ENCODE measurements at regions not wholly inside any gene's neighbourhood (a gene's known extent, or its start where the extent isn't known, plus 50 kb on each side); places are given as distances from the start of the nearest gene placed in this dataset.
"Not testable (repeated sequence)": the region's sequence is repeated elsewhere in the genome, so short reads cannot be mapped to it uniquely, and the experiment has no call there.

GRCh38 chr12:107857191-107857590, 82.7 kb downstream of the ASCL4 start:
- no peak for DNase-seq (ENCODE audit: low read depth)
- no peak for TF ChIP-seq CTCF (IDR thresholded peaks at IDR 0.05; ENCODE audit: low read depth, low read length, missing control alignments)
- H3K4me3 ChIP-seq (ENCODE audit: low read depth, low read length): no peak overlapping the region

- TF ChIP-seq CTCF (IDR thresholded peaks at IDR 0.05; ENCODE audit: low read depth, low read length, missing control alignments): no peak
- DNase-seq (ENCODE audit: low read depth): no peak
- no peak overlapping the region for H3K4me3 ChIP-seq (ENCODE audit: low read depth, low read length)
These were observed 84.9 kb downstream of the ASCL4 start for GRCh38 chr12:107859367-107859766.

GRCh38 chr12:107864235-107864634, 89.7 kb downstream of the ASCL4 start:
- no peak overlapping the region for H3K4me3 ChIP-seq (ENCODE audit: low read depth, low read length)
- TF ChIP-seq CTCF (IDR thresholded peaks at IDR 0.05; ENCODE audit: low read depth, low read length, missing control alignments): no peak
- DNase-seq (ENCODE audit: low read depth): no peak

- not testable (repeated sequence) for DNase-seq (ENCODE audit: low read depth); H3K4me3 ChIP-seq (ENCODE audit: low read depth, low read length)
These were observed 90.2 kb downstream of the ASCL4 start for GRCh38 chr12:107864727-107865126.

GRCh38 chr12:107873223-107873622, 98.7 kb downstream of the ASCL4 start:
- no peak overlapping the region for H3K4me3 ChIP-seq (ENCODE audit: low read depth, low read length)
- peak; percentile 18 for TF ChIP-seq CTCF (IDR thresholded peaks at IDR 0.05; ENCODE audit: low read depth, low read length, missing control alignments)
- no peak for DNase-seq (ENCODE audit: low read depth)

- no peak overlapping the region for H3K4me3 ChIP-seq (ENCODE audit: low read depth, low read length)
- no peak for TF ChIP-seq CTCF (IDR thresholded peaks at IDR 0.05; ENCODE audit: low read depth, low read length, missing control alignments)
- no peak for DNase-seq (ENCODE audit: low read depth)
These were observed 101.3 kb downstream of the ASCL4 start for GRCh38 chr12:107875786-107876185.

- TF ChIP-seq CTCF (IDR thresholded peaks at IDR 0.05; ENCODE audit: low read depth, low read length, missing control alignments): peak; percentile 77
- no peak overlapping the region for H3K4me3 ChIP-seq (ENCODE audit: low read depth, low read length)
- no peak for DNase-seq (ENCODE audit: low read depth)
These were observed 110.5 kb downstream of the ASCL4 start for GRCh38 chr12:107884769-107885694.

Data from GM12864 (cell line).